GM19467 (cell line): ENCODE measurements at regions not wholly inside any gene's neighbourhood (a gene's known extent, or its start where the extent isn't known, plus 50 kb on each side); places are given as distances from the start of the nearest gene placed in this dataset.
"Not testable (repeated sequence)": the region's sequence is repeated elsewhere in the genome, so short reads cannot be mapped to it uniquely, and the experiment has no call there.

Source experiments
- ATAC-seq: cut with Tn5 transposase; IDR thresholded peaks from one replicate; pipeline ENCODE4 v1.9.1; 2021; ENCODE audit warnings: mild to moderate bottlenecking, moderate library complexity; ENCODE audit not compliant: unreplicated experiment

DNA sequence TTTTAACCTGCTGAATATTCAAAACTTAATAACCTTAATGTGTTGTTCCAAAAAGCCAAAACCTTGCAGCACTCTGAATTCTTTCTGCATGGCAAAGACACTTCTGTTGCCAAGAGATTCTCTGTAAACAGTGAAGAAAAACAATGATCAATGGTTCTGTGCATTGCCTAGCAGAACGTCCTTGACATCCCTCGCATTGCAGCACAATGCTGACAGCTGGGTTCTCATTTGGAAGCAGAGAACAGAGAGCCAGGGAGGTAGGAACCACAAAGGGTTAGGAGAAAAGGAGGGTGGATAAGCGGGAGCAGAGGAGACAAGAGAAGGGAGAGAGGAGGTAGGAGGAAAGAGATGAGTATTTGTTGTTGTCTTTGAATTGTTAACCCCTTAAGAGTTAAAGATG is 501.1 kb downstream of the NAV3 start:
- ATAC-seq, result no peak

DNA sequence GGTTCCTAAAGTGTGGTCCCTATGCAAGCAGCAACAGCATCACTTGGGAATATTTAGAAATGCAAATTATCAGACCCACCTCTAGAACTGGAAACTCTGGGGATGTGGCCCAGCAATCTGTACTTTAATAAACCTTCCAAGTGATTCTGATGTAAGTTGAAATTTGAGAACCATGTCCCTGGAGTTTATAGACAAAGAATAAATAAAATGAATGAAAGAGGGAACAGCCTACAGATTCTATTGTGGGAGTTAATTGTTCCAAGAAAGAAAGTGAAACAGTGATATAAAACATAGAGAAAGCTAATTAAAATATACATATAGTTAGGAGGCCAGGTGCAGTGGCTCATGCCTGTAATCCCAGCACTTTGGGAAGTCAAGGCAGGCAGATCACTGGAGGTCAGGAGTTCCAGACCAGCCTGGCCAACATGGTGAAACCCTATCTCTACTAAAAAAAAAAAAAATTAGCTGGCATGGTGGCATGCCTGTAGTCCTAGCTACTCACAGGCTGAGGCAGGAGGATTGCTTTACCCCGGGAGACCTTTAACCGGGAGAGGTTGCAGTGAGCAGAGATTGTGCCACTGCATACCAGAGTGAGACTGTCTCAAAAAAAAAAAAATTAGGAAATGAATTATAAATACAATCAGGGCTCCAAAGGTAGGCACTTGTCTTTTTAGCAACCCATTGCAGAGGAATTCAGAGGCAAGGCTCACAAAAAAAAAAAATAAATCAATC is 507.5 kb downstream of the NAV3 start:
- ATAC-seq, result no peak

DNA sequence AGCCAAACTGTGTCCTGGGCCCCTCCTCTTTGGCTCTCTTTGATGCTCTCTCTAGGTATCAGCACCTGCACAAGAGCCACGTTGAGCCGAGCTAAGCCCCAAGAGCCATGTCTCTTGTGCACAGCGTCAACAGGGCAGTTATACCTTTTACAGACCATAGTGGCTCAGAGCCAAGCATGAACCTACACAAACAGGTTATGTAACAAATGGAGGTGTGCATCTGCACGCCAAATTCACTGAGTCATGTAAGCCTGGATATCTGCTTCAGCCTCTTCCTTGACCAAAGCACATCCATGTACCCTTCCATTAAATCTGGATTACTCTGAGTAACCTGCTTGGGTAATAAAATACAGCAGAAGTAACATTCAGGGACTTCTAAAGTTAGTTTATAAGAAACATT is 509.7 kb downstream of the NAV3 start:
- ATAC-seq, result no peak

DNA sequence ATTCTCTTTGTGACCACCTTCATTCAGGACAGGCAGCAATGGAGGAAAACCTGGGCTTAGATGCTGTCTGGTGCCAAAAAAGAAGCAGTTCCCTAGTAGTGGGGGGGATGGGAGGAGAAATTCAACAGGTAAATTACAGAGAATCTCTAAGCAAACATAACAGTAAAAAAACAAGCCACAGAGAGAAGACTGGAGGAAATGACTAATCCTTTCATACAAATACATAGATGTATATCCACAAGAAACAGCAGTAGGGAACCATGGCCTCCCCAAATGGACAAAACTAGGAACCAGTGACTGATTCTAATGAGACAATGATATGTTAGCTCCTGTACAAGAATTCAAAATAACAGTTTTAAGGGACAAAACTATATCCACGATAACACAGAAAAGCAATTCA is 513.0 kb downstream of the NAV3 start:
- ATAC-seq, result no peak

GRCh38 chr12:78359520-78359919 is 505.1 kb upstream of the SYT1 start:
- no peak for ATAC-seq

DNA sequence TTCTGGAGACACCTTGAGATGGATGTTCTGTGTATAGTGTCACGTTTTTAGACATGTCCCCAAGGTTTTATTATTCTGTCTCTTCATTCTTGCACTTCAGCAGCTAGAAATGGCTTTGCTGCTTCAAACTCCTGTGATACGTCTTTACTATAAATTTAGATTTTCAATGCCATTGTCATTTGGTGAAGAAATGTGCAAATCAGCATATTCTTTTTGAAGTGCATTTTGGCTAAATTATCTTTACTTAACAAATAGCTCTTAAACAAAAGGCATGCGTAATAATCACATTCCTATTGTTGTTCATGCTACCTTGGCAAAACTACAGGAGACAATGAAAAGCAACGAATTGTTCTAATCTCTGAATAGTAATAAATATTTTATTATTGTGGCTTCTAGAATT is 502.9 kb upstream of the SYT1 start:
- ATAC-seq, result no peak

GRCh38 chr12:78371284-78371683 is 493.3 kb upstream of the SYT1 start:
- no peak for ATAC-seq

DNA sequence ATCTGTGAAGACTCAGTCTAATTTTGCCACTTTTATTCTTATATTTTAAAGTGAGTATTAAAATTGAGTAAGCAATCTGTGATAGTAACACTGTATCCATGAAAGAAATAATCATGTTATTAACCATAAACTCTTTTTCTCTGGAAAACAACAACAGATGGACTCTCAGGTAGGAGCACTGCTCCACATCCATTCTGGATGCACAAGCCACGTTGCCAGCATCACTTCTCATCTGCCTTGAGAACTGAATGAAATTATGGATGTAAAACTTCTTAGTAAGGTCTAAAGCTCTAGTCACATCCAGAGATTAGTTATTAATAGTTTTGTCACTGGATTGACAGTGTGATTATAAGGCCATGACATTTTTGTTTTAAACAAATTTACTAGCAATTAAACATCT is 489.1 kb upstream of the SYT1 start:
- ATAC-seq, result no peak

DNA sequence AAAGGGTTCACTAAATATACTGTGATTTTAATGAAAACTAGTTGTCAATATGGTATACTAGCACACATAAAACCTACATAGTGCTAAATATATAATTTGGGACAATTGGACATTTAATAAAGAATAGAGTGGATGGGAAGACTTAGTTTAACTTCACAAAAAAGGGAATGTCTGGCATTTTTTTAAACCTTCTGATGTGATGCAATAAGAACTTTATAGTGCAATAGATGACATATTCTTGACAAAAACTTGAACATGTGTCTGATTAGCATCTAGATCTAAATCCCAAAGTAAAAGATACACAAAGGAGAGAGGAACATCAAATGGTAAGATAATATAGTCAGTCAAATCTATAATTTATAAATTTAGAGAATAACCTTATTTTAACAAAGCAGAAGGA is 488.3 kb upstream of the SYT1 start:
- no peak for ATAC-seq

GRCh38 chr12:78379065-78379464 is 485.5 kb upstream of the SYT1 start:
- not testable (repeated sequence) for ATAC-seq

DNA sequence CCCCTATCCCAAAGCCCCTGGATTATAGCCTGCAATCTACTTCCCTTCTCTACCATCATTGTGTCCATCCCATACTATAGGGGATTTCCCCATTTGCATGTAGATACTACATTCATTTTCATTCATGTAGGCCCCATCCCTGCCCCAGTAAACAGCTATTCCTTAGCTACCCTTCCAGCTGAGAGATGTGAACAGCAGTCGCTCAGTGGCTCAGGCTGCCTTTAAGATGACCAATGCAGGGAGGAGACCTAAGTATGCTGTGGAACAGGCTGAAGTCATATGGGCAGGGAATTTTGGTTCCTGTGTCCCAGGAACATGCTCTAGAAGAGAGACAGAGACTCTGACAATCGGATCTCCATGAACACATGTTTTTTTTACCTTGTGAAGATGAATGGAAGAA is 481.2 kb upstream of the SYT1 start:
- ATAC-seq, result no peak

DNA sequence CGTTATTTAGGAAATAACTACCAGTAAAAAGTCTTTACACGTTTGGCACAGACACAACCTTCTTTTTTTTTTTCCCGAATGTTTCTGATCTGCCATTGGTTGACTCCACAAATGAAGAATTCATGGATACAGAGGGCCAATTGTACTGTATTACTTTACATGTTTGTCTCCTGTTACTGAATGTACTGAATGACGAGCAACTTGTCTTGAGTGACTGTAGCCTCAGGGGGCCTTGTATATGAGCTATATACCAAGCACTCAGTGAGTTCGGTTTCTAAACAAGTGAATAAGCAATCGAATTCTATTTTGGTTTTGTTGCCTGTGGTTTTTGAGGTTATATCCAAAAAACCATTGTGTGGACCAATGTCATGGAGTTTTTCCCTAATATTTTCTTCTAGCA is 480.0 kb upstream of the SYT1 start:
- no peak for ATAC-seq

GRCh38 chr12:78385541-78385940 is 479.0 kb upstream of the SYT1 start:
- ATAC-seq, result no peak

DNA sequence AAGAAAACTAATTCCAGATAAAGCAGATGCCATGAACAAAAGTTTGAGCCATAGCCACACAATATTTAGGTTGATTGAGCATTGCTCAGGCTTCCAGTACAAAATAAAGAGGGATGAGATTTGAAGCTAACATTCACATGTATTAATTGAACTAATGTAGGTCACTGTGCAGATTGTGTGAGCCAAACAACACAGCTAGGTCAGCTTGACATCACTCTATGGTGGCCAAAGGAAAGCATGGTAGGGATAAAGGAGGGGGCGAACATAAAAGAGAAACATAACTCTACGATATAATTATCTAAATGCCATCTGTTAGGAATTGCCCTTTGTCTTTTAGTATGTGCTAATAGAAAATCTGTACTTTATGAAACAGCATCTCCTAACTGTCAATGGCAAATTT is 477.7 kb upstream of the SYT1 start:
- no peak for ATAC-seq

GRCh38 chr12:78387721-78388120 is 476.9 kb upstream of the SYT1 start:
- no peak for ATAC-seq

GRCh38 chr12:78388461-78388860 is 476.1 kb upstream of the SYT1 start:
- ATAC-seq, result no peak

GRCh38 chr12:78390920-78391319 is 473.7 kb upstream of the SYT1 start:
- no peak for ATAC-seq

DNA sequence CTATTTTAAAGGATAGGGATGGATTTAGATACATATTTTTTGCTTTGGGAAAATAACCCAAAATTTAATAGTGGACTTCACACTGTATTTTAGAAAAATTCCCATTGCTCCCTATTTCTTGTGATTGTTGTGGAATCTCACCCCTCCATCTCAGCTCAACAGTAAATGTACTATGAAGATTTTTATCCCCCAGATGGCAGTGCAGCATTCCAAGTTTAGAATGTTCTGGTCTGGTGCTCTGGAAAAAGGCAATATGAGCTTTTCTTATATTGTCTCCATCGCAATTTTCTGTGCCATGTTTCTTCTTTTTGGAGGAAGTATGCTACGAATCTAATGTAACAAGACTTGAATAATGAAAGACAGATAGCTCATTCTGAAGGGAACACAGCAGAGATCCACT is 471.7 kb upstream of the SYT1 start:
- no peak for ATAC-seq

DNA sequence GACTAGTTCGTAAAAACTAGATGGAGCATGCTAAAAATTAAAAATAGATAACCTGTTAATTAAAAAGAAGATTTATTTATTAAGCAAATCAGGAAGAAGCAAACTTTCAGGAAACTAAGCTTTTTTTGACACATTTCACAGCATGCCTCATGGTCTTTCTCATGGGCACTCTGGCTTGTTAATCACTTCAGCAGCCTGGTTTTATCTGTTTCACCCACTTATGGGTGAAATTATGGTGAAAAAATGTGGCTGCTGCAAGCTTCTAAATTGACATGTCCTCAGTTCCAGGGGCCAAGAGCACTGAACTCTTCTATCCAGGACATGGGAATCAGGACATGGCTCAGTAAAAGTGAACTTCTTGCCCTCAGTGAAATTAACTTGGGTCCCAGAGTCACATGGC is 468.6 kb upstream of the SYT1 start:
- no peak for ATAC-seq

DNA sequence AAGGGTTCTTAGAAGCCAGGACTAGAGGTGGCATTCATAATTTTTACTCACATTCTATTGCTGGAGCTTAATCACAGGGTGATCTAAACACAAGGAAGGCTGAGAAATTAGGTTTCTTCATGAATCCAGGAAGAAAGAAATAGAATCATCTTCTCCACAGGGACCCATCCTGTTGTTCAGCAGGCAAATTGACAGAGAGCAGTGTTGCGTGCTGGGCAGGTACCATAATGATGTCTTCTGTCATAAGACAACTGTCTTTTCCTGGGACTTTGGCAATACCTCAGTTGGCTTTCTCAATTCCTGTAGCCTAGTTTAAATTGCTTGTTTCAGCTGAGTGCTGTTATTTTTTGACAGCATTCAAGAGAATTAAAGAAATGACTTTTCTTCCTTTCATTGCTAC is 468.0 kb upstream of the SYT1 start:
- no peak for ATAC-seq

GRCh38 chr12:78398750-78399149 is 465.8 kb upstream of the SYT1 start:
- no peak for ATAC-seq

- no peak for ATAC-seq
Observed at GRCh38 chr12:78402366-78403134, 462.0 kb upstream of the SYT1 start.

DNA sequence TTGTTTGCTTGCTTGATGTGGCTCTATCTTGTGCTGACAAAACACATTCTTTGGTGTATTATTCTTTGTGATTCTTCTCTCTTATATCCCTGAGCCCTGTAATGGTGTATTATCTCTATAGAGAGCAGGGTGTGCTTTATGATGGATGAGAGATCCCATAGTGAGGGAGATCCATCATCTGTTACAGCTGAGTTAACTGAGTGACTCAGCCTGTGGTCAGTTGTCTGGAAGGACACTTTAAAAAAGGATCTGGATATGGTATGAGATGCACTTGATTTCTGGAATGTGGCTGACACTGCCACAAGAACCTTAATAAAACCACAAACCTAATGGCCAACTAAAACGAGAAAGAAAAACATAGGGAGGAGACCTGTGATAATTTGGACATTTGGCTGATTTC is 461.4 kb upstream of the SYT1 start:
- no peak for ATAC-seq
